Nephron progenitor cell (in vitro differentiated cells): ENCODE measurements at regions not wholly inside any gene's neighbourhood (a gene's known extent, or its start where the extent isn't known, plus 50 kb on each side); places are given as distances from the start of the nearest gene placed in this dataset.

Source experiments
- DNase-seq: peaks from one replicate; pipeline ENCODE4 v3.0.0; 2021
- H3K27ac Mint-ChIP-seq: 2 replicates; pipeline ENCODE4 v1.8.0; 2021; ENCODE audit warnings: mild to moderate bottlenecking, moderate library complexity, mixed read lengths
- H3K27me3 Mint-ChIP-seq: 2 replicates; pipeline ENCODE4 v1.8.0; 2021; ENCODE audit warnings: mild to moderate bottlenecking, low read depth, mixed read lengths; ENCODE audit not compliant: poor library complexity
- H3K36me3 Mint-ChIP-seq: 2 replicates; pipeline ENCODE4 v1.8.0; 2021; ENCODE audit warnings: low read depth, mixed read lengths
- H3K4me1 Mint-ChIP-seq: 2 replicates; pipeline ENCODE4 v1.8.0; 2021; ENCODE audit warnings: mixed read lengths
- H3K4me3 Mint-ChIP-seq: 2 replicates; pipeline ENCODE4 v1.8.0; 2021; ENCODE audit warnings: mild to moderate bottlenecking, moderate library complexity, mixed read lengths
- H3K9me3 Mint-ChIP-seq: 2 replicates; pipeline ENCODE4 v1.8.0; 2021; ENCODE audit warnings: mild to moderate bottlenecking, moderate library complexity, mixed read lengths
- TF ChIP-seq, protein P1 (sequence below): fragments of 200-600 bp; sonication (generic); IDR thresholded peaks from 2 replicates; pipeline ENCODE4 v1.5.0; 2021; ENCODE audit warnings: antibody characterized with exemption

- TF ChIP-seq, protein P1, sequence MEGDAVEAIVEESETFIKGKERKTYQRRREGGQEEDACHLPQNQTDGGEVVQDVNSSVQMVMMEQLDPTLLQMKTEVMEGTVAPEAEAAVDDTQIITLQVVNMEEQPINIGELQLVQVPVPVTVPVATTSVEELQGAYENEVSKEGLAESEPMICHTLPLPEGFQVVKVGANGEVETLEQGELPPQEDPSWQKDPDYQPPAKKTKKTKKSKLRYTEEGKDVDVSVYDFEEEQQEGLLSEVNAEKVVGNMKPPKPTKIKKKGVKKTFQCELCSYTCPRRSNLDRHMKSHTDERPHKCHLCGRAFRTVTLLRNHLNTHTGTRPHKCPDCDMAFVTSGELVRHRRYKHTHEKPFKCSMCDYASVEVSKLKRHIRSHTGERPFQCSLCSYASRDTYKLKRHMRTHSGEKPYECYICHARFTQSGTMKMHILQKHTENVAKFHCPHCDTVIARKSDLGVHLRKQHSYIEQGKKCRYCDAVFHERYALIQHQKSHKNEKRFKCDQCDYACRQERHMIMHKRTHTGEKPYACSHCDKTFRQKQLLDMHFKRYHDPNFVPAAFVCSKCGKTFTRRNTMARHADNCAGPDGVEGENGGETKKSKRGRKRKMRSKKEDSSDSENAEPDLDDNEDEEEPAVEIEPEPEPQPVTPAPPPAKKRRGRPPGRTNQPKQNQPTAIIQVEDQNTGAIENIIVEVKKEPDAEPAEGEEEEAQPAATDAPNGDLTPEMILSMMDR = no peak
- Mint-ChIP-seq H3K9me3 (no peaks in the 10 kb centered on the region), H3K36me3 (no peaks in the 10 kb centered on the region), H3K4me3 (no peak overlapping the region), H3K27ac (no peak overlapping the region), H3K4me1 (no peaks in the 10 kb centered on the region), H3K27me3 (no peaks in the 10 kb centered on the region)
- DNase-seq = no peak
Measured at GRCh38 chr6:55957961-55958422, 82.6 kb upstream of the BMP5 start.

- Mint-ChIP-seq H3K9me3 (no peaks in the 10 kb centered on the region), H3K36me3 (no peaks in the 10 kb centered on the region), H3K27me3 (no peaks in the 10 kb centered on the region), H3K4me1 (no peaks in the 10 kb centered on the region), H3K4me3 (no peak overlapping the region), H3K27ac (no peak overlapping the region)
- no peak for DNase-seq
- TF ChIP-seq, protein P1 = no peak
Measured at GRCh38 chr6:55955684-55956083, 80.3 kb upstream of the BMP5 start.

- TF ChIP-seq, protein P1 = no peak
- H3K36me3 Mint-ChIP-seq = no peaks in the 10 kb centered on the region
- peaks cover 2% of the 10 kb centered on the region for H3K9me3 Mint-ChIP-seq
- H3K4me1 Mint-ChIP-seq = no peaks in the 10 kb centered on the region
- no peaks in the 10 kb centered on the region for H3K27me3 Mint-ChIP-seq
- H3K4me3 Mint-ChIP-seq = no peak overlapping the region
- no peak for DNase-seq
- H3K27ac Mint-ChIP-seq = no peak overlapping the region
Measured at GRCh38 chr6:55954436-55954835, 79.0 kb upstream of the BMP5 start.

DNA sequence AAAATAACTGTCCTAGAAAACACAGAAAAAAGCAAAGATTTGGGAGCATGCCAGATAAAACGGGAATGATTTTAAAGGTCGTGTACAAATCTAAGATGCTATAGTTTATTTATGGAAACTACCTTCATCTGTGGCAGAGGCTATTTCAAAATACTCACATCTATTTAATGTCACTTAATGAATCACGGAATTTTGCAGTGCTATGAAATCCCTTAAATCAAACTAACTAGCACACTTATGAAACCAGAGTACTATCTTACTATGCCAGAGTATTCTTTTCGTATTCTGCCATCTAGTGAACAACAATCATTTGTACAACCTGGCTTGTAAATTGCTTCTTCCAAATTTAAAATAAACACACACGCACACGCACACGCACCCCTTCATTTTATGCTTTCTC lies 77.9 kb upstream of the BMP5 start:
- H3K36me3 Mint-ChIP-seq = no peaks in the 10 kb centered on the region
- DNase-seq = no peak
- no peak overlapping the region for H3K4me3 Mint-ChIP-seq

GRCh38 chr6:55950071-55950814 lies 74.9 kb upstream of the BMP5 start:
- no peak for DNase-seq
- no peak overlapping the region for H3K27ac Mint-ChIP-seq
- no peaks in the 10 kb centered on the region for H3K27me3 Mint-ChIP-seq
- H3K4me3 Mint-ChIP-seq = no peak overlapping the region
- TF ChIP-seq, protein P1 = no peak
- no peaks in the 10 kb centered on the region for H3K36me3 Mint-ChIP-seq
- no peaks in the 10 kb centered on the region for H3K4me1 Mint-ChIP-seq
- H3K9me3 Mint-ChIP-seq = peaks cover 9% of the 10 kb centered on the region

More for the DNA sequence above, 77.9 kb upstream of the BMP5 start:
- no peaks in the 10 kb centered on the region for H3K4me1 Mint-ChIP-seq
- no peaks in the 10 kb centered on the region for H3K27me3 Mint-ChIP-seq
- H3K9me3 Mint-ChIP-seq = peaks cover 9% of the 10 kb centered on the region
- no peak overlapping the region for H3K27ac Mint-ChIP-seq
- TF ChIP-seq, protein P1 = no peak

GRCh38 chr6:55943329-55943728 lies 67.9 kb upstream of the BMP5 start:
- H3K27me3 Mint-ChIP-seq = peaks cover 7% of the 10 kb centered on the region
- no peak for DNase-seq
- H3K9me3 Mint-ChIP-seq = no peaks in the 10 kb centered on the region
- no peaks in the 10 kb centered on the region for H3K4me1 Mint-ChIP-seq
- H3K4me3 Mint-ChIP-seq = no peak overlapping the region
- H3K27ac Mint-ChIP-seq = no peak overlapping the region
- no peaks in the 10 kb centered on the region for H3K36me3 Mint-ChIP-seq
- TF ChIP-seq, protein P1 = no peak
